ENCODE measurements at regions not wholly inside any gene's neighbourhood (a gene's known extent, or its start where the extent isn't known, plus 50 kb on each side); places are given as distances from the start of the nearest gene placed in this dataset.

DNA sequence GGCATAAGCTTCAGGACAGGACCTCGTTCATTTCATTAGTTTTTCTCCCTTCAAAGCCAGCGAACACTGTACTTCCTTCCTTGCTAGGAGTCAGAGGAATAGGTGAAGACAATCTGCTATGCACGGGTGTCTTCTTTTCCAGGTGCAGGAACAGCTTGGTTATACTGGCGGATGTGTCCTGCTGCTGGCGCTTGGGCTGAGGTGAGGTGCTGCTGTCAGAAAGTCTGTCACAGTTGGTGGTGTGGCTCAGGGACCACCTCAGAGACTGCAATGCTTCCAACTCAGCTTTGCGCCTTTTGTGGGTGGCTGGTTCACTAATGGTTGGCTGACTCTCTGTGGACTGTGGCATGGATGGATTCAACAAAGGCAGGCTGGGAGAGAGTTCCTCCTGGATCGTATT lies 58.3 kb upstream of the UBN2 start (continued):
- TF ChIP-seq, protein P1, sequence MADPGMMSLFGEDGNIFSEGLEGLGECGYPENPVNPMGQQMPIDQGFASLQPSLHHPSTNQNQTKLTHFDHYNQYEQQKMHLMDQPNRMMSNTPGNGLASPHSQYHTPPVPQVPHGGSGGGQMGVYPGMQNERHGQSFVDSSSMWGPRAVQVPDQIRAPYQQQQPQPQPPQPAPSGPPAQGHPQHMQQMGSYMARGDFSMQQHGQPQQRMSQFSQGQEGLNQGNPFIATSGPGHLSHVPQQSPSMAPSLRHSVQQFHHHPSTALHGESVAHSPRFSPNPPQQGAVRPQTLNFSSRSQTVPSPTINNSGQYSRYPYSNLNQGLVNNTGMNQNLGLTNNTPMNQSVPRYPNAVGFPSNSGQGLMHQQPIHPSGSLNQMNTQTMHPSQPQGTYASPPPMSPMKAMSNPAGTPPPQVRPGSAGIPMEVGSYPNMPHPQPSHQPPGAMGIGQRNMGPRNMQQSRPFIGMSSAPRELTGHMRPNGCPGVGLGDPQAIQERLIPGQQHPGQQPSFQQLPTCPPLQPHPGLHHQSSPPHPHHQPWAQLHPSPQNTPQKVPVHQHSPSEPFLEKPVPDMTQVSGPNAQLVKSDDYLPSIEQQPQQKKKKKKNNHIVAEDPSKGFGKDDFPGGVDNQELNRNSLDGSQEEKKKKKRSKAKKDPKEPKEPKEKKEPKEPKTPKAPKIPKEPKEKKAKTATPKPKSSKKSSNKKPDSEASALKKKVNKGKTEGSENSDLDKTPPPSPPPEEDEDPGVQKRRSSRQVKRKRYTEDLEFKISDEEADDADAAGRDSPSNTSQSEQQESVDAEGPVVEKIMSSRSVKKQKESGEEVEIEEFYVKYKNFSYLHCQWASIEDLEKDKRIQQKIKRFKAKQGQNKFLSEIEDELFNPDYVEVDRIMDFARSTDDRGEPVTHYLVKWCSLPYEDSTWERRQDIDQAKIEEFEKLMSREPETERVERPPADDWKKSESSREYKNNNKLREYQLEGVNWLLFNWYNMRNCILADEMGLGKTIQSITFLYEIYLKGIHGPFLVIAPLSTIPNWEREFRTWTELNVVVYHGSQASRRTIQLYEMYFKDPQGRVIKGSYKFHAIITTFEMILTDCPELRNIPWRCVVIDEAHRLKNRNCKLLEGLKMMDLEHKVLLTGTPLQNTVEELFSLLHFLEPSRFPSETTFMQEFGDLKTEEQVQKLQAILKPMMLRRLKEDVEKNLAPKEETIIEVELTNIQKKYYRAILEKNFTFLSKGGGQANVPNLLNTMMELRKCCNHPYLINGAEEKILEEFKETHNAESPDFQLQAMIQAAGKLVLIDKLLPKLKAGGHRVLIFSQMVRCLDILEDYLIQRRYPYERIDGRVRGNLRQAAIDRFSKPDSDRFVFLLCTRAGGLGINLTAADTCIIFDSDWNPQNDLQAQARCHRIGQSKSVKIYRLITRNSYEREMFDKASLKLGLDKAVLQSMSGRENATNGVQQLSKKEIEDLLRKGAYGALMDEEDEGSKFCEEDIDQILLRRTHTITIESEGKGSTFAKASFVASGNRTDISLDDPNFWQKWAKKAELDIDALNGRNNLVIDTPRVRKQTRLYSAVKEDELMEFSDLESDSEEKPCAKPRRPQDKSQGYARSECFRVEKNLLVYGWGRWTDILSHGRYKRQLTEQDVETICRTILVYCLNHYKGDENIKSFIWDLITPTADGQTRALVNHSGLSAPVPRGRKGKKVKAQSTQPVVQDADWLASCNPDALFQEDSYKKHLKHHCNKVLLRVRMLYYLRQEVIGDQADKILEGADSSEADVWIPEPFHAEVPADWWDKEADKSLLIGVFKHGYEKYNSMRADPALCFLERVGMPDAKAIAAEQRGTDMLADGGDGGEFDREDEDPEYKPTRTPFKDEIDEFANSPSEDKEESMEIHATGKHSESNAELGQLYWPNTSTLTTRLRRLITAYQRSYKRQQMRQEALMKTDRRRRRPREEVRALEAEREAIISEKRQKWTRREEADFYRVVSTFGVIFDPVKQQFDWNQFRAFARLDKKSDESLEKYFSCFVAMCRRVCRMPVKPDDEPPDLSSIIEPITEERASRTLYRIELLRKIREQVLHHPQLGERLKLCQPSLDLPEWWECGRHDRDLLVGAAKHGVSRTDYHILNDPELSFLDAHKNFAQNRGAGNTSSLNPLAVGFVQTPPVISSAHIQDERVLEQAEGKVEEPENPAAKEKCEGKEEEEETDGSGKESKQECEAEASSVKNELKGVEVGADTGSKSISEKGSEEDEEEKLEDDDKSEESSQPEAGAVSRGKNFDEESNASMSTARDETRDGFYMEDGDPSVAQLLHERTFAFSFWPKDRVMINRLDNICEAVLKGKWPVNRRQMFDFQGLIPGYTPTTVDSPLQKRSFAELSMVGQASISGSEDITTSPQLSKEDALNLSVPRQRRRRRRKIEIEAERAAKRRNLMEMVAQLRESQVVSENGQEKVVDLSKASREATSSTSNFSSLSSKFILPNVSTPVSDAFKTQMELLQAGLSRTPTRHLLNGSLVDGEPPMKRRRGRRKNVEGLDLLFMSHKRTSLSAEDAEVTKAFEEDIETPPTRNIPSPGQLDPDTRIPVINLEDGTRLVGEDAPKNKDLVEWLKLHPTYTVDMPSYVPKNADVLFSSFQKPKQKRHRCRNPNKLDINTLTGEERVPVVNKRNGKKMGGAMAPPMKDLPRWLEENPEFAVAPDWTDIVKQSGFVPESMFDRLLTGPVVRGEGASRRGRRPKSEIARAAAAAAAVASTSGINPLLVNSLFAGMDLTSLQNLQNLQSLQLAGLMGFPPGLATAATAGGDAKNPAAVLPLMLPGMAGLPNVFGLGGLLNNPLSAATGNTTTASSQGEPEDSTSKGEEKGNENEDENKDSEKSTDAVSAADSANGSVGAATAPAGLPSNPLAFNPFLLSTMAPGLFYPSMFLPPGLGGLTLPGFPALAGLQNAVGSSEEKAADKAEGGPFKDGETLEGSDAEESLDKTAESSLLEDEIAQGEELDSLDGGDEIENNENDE (IDR thresholded peaks at IDR 0.05; ENCODE audit: insufficient replicate concordance, low read length), result no peak
- TF ChIP-seq CHD2 (IDR thresholded peaks at IDR 0.05; ENCODE audit: low read length), result no peak
- no peak for TF ChIP-seq HDAC2 (IDR thresholded peaks at IDR 0.05; ENCODE audit: borderline replicate concordance in 1 of 2, low read depth in 2 of 2, low read length in 2 of 2)
- TF ChIP-seq CTBP2 (IDR thresholded peaks at IDR 0.05; ENCODE audit: borderline replicate concordance, insufficient read depth, insufficient read length, low read length), result no peak
- TF ChIP-seq SP2 (IDR thresholded peaks at IDR 0.05; ENCODE audit: low read length), result no peak
- TF ChIP-seq, protein P2, sequence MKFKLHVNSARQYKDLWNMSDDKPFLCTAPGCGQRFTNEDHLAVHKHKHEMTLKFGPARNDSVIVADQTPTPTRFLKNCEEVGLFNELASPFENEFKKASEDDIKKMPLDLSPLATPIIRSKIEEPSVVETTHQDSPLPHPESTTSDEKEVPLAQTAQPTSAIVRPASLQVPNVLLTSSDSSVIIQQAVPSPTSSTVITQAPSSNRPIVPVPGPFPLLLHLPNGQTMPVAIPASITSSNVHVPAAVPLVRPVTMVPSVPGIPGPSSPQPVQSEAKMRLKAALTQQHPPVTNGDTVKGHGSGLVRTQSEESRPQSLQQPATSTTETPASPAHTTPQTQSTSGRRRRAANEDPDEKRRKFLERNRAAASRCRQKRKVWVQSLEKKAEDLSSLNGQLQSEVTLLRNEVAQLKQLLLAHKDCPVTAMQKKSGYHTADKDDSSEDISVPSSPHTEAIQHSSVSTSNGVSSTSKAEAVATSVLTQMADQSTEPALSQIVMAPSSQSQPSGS (IDR thresholded peaks at IDR 0.05; ENCODE audit: low read length), result no peak
- TF ChIP-seq, protein P3, sequence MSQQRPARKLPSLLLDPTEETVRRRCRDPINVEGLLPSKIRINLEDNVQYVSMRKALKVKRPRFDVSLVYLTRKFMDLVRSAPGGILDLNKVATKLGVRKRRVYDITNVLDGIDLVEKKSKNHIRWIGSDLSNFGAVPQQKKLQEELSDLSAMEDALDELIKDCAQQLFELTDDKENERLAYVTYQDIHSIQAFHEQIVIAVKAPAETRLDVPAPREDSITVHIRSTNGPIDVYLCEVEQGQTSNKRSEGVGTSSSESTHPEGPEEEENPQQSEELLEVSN (IDR thresholded peaks at IDR 0.05), result no peak
- TF ChIP-seq POLR2AphosphoS5 (IDR thresholded peaks at IDR 0.05; ENCODE audit: low read depth, low read length), result no peak
- TF ChIP-seq BACH1 (IDR thresholded peaks at IDR 0.05; ENCODE audit: low read length), result no peak
- TF ChIP-seq HDAC6 (IDR thresholded peaks at IDR 0.05; ENCODE audit: low read depth, low read length), result no peak

Data from H1 (cell line).